PC-9 (cell line): ENCODE measurements at regions not wholly inside any gene's neighbourhood (a gene's known extent, or its start where the extent isn't known, plus 50 kb on each side); places are given as distances from the start of the nearest gene placed in this dataset.

Experiments used
- BruUV-seq: library from RNA; stranded (reverse); fragments of 400-500 nt; replicated peaks from 2 replicates; lab custom pipeline; 2021; lab: Mats Ljungman, UMichigan
- CTCF ChIA-PET: fragments of 300-600 bp; sonication (Branson Sonifier 250); formaldehyde crosslinking; loops from one replicate; lab custom pipeline; 2022; ENCODE audit warnings: antibody characterized with exemption; lab: Charles Lee
- POLR2A ChIA-PET: fragments of 300-600 bp; sonication (Branson Sonifier 250); formaldehyde crosslinking; loops from one replicate; lab custom pipeline; 2022; ENCODE audit warnings: antibody characterized with exemption; ENCODE audit not compliant: unreplicated experiment; lab: Charles Lee
- DNase-seq, 2 experiments: peaks; one replicate each; pipeline versions ENCODE4 v3.0.0 to v3.0.0-alpha.2; 2015 to 2022; ENCODE audit warnings: mixed read lengths in 1 of 2
- H2AFZ ChIP-seq: fragments of 200-600 bp; sonication (generic); 2 replicates; pipeline ENCODE4 v1.8.1; 2017; ENCODE audit warnings: antibody characterized with exemption
- H3F3A ChIP-seq: fragments of 200-600 bp; sonication (generic); 2 replicates; pipeline ENCODE4 v1.8.1; 2017; ENCODE audit warnings: antibody characterized with exemption, mild to moderate bottlenecking, low read depth; ENCODE audit not compliant: insufficient read depth
- H3K27ac ChIP-seq: fragments of 200-600 bp; sonication (generic); 2 replicates; pipeline ENCODE4 v1.6.1; 2016; ENCODE audit warnings: mixed run types
- H3K27me3 ChIP-seq: fragments of 200-600 bp; sonication (generic); 2 replicates; pipeline ENCODE4 v1.6.1; 2016; ENCODE audit warnings: low read depth, mixed run types; ENCODE audit not compliant: insufficient read depth
- H3K36me3 ChIP-seq: fragments of 200-600 bp; sonication (generic); 2 replicates; pipeline ENCODE4 v1.6.1; 2016; ENCODE audit warnings: low read depth, mixed run types
- H3K4me1 ChIP-seq: fragments of 200-600 bp; sonication (generic); replicated peaks from 2 replicates; pipeline ENCODE4 v1.6.1; 2016; ENCODE audit warnings: mixed run types; ENCODE audit not compliant: insufficient read depth
- H3K4me2 ChIP-seq: fragments of 200-600 bp; sonication (generic); 2 replicates; pipeline ENCODE4 v1.6.1; 2017; ENCODE audit warnings: mixed run types
- H3K4me3 ChIP-seq: fragments of 200-600 bp; sonication (generic); 2 replicates; pipeline ENCODE4 v1.6.1; 2016; ENCODE audit warnings: mixed run types
- H3K79me2 ChIP-seq: fragments of 200-600 bp; sonication (generic); 2 replicates; pipeline ENCODE4 v1.6.1; 2017; ENCODE audit warnings: low read depth, mixed run types
- H3K9me2 ChIP-seq: fragments of 200-600 bp; sonication (generic); 2 replicates; pipeline ENCODE4 v1.8.1; 2017; ENCODE audit warnings: mild to moderate bottlenecking; ENCODE audit not compliant: insufficient read depth
- H3K9me3 ChIP-seq: fragments of 200-600 bp; sonication (generic); 2 replicates; pipeline ENCODE4 v1.8.1; 2016; ENCODE audit warnings: low read depth; ENCODE audit not compliant: insufficient read depth
- H4K20me1 ChIP-seq: fragments of 200-600 bp; sonication (generic); 2 replicates; pipeline ENCODE4 v1.8.1; 2017; ENCODE audit not compliant: insufficient read depth
- CTCF ChIP-seq: fragments of 200-600 bp; sonication (generic); conservative IDR thresholded peaks from 2 replicates; pipeline ENCODE4 v1.6.1; 2017; ENCODE audit warnings: mixed run types, antibody characterized with exemption, mild to moderate bottlenecking, moderate library complexity
- EZH2 ChIP-seq: fragments of 200-600 bp; sonication (generic); IDR thresholded peaks from 2 replicates; pipeline ENCODE4 v1.8.0; 2017; ENCODE audit warnings: antibody characterized with exemption, low read depth
- intact Hi-C: fragments of 100-400 bp; cut with micrococcal nuclease; formaldehyde crosslinking; loops from one replicate; pipeline ENCODE4 v1.10.0; 2022; ENCODE audit not compliant: unreplicated experiment

- H3K36me3 ChIP-seq, result no peaks in the 10 kb centered on the region
- H3K79me2 ChIP-seq, result no peaks in the 10 kb centered on the region
- ChIA-PET POLR2A (no interaction called here), CTCF (no interaction called here)
- H3K4me1 ChIP-seq, result no peaks in the 10 kb centered on the region
- H3K9me2 ChIP-seq, result peaks cover 5% of the 10 kb centered on the region; the same call in 1 of the 2 replicates
- H3K9me3 ChIP-seq, result no peaks in the 10 kb centered on the region
- TF ChIP-seq EZH2, result no peak
- TF ChIP-seq CTCF, result no peak
- H3K4me2 ChIP-seq, result no peak overlapping the region
- BruUV-seq, result no TSS peak
- DNase-seq, result no peak
- H3F3A ChIP-seq, result no peaks in the 10 kb centered on the region
- no peaks in the 10 kb centered on the region for H4K20me1 ChIP-seq
- no peak overlapping the region for H3K27ac ChIP-seq
- H2AFZ ChIP-seq, result no peak overlapping the region; the same call in 1 of the 2 replicates
- no peak overlapping the region for H3K4me3 ChIP-seq
- H3K27me3 ChIP-seq, result no peaks in the 10 kb centered on the region
- intact Hi-C loops, result no loop called here
Observed at GRCh38 chr13:80988391-80989151, 647.6 kb upstream of the SPRY2 start.

GRCh38 chr13:80979035-80979641 lies 638.2 kb upstream of the SPRY2 start:
- peak overlapping the region; percentile 23; the same call in 1 of the 2 replicates for H3K4me2 ChIP-seq
- intact Hi-C loops, result no loop called here
- H3K4me1 ChIP-seq, result no peaks in the 10 kb centered on the region
- no peaks in the 10 kb centered on the region for H3K36me3 ChIP-seq
- H4K20me1 ChIP-seq, result no peaks in the 10 kb centered on the region
- ChIA-PET CTCF (interaction anchor here (0.5 to 1.0 kb wide), 3 partner anchors 38 to 1064 kb away, joined by 3 read pairs; no protein-coding TSS in a partner anchor), POLR2A (no interaction called here)
- no peaks in the 10 kb centered on the region for H3K9me3 ChIP-seq
- H3K9me2 ChIP-seq, result no peaks in the 10 kb centered on the region
- TF ChIP-seq EZH2 (no peak), CTCF (peak; percentile 83)
- peak in 1 of 2 experiments; percentile 25 for DNase-seq
- H3K27ac ChIP-seq, result no peak overlapping the region
- no peaks in the 10 kb centered on the region for H3K27me3 ChIP-seq
- H2AFZ ChIP-seq, result no peak overlapping the region
- H3K4me3 ChIP-seq, result no peak overlapping the region
- no peaks in the 10 kb centered on the region for H3K79me2 ChIP-seq
- no TSS peak for BruUV-seq
- H3F3A ChIP-seq, result no peaks in the 10 kb centered on the region

GRCh38 chr13:80977168-80977567 lies 636.2 kb upstream of the SPRY2 start:
- no TSS peak for BruUV-seq
- H3K9me2 ChIP-seq, result no peaks in the 10 kb centered on the region
- ChIA-PET CTCF (no interaction called here), POLR2A (no interaction called here)
- DNase-seq, result no peak
- no peaks in the 10 kb centered on the region for H3K36me3 ChIP-seq
- TF ChIP-seq EZH2, result no peak
- TF ChIP-seq CTCF, result no peak
- H3K27me3 ChIP-seq, result no peaks in the 10 kb centered on the region
- H2AFZ ChIP-seq, result no peak overlapping the region
- H3K27ac ChIP-seq, result no peak overlapping the region
- H3K4me1 ChIP-seq, result no peaks in the 10 kb centered on the region
- no peak overlapping the region for H3K4me3 ChIP-seq
- no peaks in the 10 kb centered on the region for H4K20me1 ChIP-seq
- H3K4me2 ChIP-seq, result no peak overlapping the region
- no peaks in the 10 kb centered on the region for H3F3A ChIP-seq
- intact Hi-C loops, result no loop called here
- H3K9me3 ChIP-seq, result no peaks in the 10 kb centered on the region
- no peaks in the 10 kb centered on the region for H3K79me2 ChIP-seq
